SK-N-SH (cell line): ENCODE measurements at regions not wholly inside any gene's neighbourhood (a gene's known extent, or its start where the extent isn't known, plus 50 kb on each side); places are given as distances from the start of the nearest gene placed in this dataset.

ENCODE experiments used
- CTCF ChIA-PET: fragments of 300-600, 350-600 bp; formaldehyde crosslinking; extraction: SDS; loops from one replicate; lab custom pipeline; 2021; lab: Yijun Ruan, JAX
- POLR2A ChIA-PET: fragments of 350-600 bp; sonication (Branson Sonifier 250); formaldehyde crosslinking; extraction: SDS; loops from one replicate; lab custom pipeline; 2020; ENCODE audit warnings: antibody characterized with exemption, inconsistent platforms; lab: Yijun Ruan, JAX
- DNase-seq: peaks from one replicate; pipeline ENCODE4 v3.0.0; 2012
- H2AFZ ChIP-seq: fragments of 200-600 bp; sonication (generic); 2 replicates; pipeline ENCODE4 v1.8.1; 2016; ENCODE audit warnings: antibody characterized with exemption, mild to moderate bottlenecking, low read depth
- H3F3A ChIP-seq: fragments of 200-600 bp; sonication (generic); replicated peaks from 2 replicates; pipeline ENCODE3; 2016; ENCODE audit warnings: antibody characterized with exemption, mild to moderate bottlenecking; ENCODE audit not compliant: insufficient read depth
- H3K27ac ChIP-seq, 2 experiments: fragments of 200-500 bp in 1 of 2; fragments of 200-600 bp in 1 of 2; sonication (Bioruptor generic) in 1 of 2; sonication (generic), shearing (Covaris generic) in 1 of 2; 2 replicates each; pipeline versions ENCODE4 v1.5.1 to v1.6.1; 2014 to 2016; ENCODE audit warnings: low read depth in 2 of 2, inconsistent platforms in 1 of 2, low read length in 1 of 2, mild to moderate bottlenecking in 1 of 2, mixed read lengths in 1 of 2
- H3K27me3 ChIP-seq: fragments of 200-600 bp; sonication (generic), shearing (Covaris generic); 2 replicates; pipeline ENCODE4 v1.6.1; 2016; ENCODE audit warnings: mixed run types; ENCODE audit not compliant: insufficient read depth
- H3K36me3 ChIP-seq, 2 experiments: fragments of 200-500 bp in 1 of 2; fragments of 200-600 bp in 1 of 2; sonication (Bioruptor generic) in 1 of 2; sonication (generic) in 1 of 2; replicated peaks in 1 of 2; 2 replicates each; pipeline versions ENCODE3 to v1.5.1; 2014 to 2016; ENCODE audit warnings: low read length in 1 of 2, mild to moderate bottlenecking in 1 of 2; ENCODE audit not compliant: insufficient read depth in 2 of 2, control insufficient read depth in 1 of 2
- H3K4me1 ChIP-seq, 2 experiments: fragments of 200-500 bp in 1 of 2; fragments of 200-600 bp in 1 of 2; sonication (Bioruptor generic) in 1 of 2; sonication (generic), shearing (Covaris generic) in 1 of 2; 2 replicates each; pipeline versions ENCODE4 v1.5.1 to v1.6.1; 2014 to 2016; ENCODE audit warnings: low read depth in 1 of 2, low read length in 1 of 2, mixed run types in 1 of 2; ENCODE audit not compliant: insufficient read depth in 2 of 2, control insufficient read depth in 1 of 2
- H3K4me2 ChIP-seq: fragments of 200-600 bp; sonication (generic), shearing (Covaris generic); 2 replicates; pipeline ENCODE4 v1.6.1; 2017; ENCODE audit warnings: mixed run types
- H3K4me3 ChIP-seq, 2 experiments: fragments of 200-500 bp in 1 of 2; fragments of 200-600 bp in 1 of 2; sonication (Bioruptor generic) in 1 of 2; sonication (generic), shearing (Covaris generic) in 1 of 2; 2 replicates each; pipeline versions ENCODE4 v1.5.1 to v1.8.1; 2014 to 2016; ENCODE audit warnings: low read depth in 2 of 2, inconsistent platforms in 1 of 2, low read length in 1 of 2, mild to moderate bottlenecking in 1 of 2, mixed read lengths in 1 of 2, moderate library complexity in 1 of 2
- H3K79me2 ChIP-seq: fragments of 200-600 bp; sonication (generic); 2 replicates; pipeline ENCODE4 v1.8.1; 2017; ENCODE audit warnings: mild to moderate bottlenecking; ENCODE audit not compliant: insufficient read depth
- H3K9ac ChIP-seq: fragments of 200-600 bp; sonication (generic); 2 replicates; pipeline ENCODE4 v1.6.1; 2017; ENCODE audit warnings: mixed run types
- H3K9me2 ChIP-seq: fragments of 200-600 bp; sonication (generic); 2 replicates; pipeline ENCODE4 v1.6.1; 2017; ENCODE audit warnings: mixed run types
- H3K9me3 ChIP-seq: fragments of 200-600 bp; sonication (generic); 2 replicates; pipeline ENCODE4 v1.6.1; 2017; ENCODE audit warnings: mixed run types, mild to moderate bottlenecking, moderate library complexity
- H4K20me1 ChIP-seq: fragments of 200-600 bp; sonication (generic); 2 replicates; pipeline ENCODE4 v1.6.1; 2017; ENCODE audit warnings: mild to moderate bottlenecking, mixed run types; ENCODE audit not compliant: insufficient read depth
- ELF1 ChIP-seq: IDR thresholded peaks from 2 replicates; pipeline ENCODE4 v1.4.0; 2012
- FOSL2 ChIP-seq: IDR thresholded peaks from 2 replicates; pipeline ENCODE4 v1.4.0; 2012; ENCODE audit warnings: low read depth, mild to moderate bottlenecking, moderate library complexity, borderline replicate concordance
- FOXJ3 ChIP-seq: sonication (generic); formaldehyde crosslinking; IDR thresholded peaks from 2 replicates; pipeline ENCODE4 v1.5.1; 2020; ENCODE audit warnings: mild to moderate bottlenecking, missing genetic modification reagents
- FOXM1 ChIP-seq: IDR thresholded peaks from 2 replicates; pipeline ENCODE4 v1.4.0; 2012; ENCODE audit warnings: low read depth, mild to moderate bottlenecking
- GATA2 ChIP-seq: sonication (generic); formaldehyde crosslinking; IDR thresholded peaks from 2 replicates; pipeline ENCODE4 v1.5.0; 2020; ENCODE audit warnings: mild to moderate bottlenecking, missing genetic modification reagents
- MEF2A ChIP-seq: IDR thresholded peaks from 2 replicates; pipeline ENCODE4 v1.4.0; 2012; ENCODE audit warnings: low read depth, borderline replicate concordance
- NFIC ChIP-seq: IDR thresholded peaks from 2 replicates; pipeline ENCODE4 v1.4.0; 2012; ENCODE audit warnings: borderline replicate concordance
- NRF1 ChIP-seq: IDR thresholded peaks from 2 replicates; pipeline ENCODE4 v1.6.1; 2012; ENCODE audit warnings: low read depth, mild to moderate bottlenecking, low read length
- PBX3 ChIP-seq: IDR thresholded peaks from 2 replicates; pipeline ENCODE4; 2012
- RCOR1 ChIP-seq: fragments of 150-350 bp; IDR thresholded peaks from 2 replicates; pipeline ENCODE4 v1.6.1; 2017; ENCODE audit warnings: antibody characterized with exemption, low read length
- RFX5 ChIP-seq: IDR thresholded peaks from 2 replicates; pipeline ENCODE4 v1.6.1; 2012; ENCODE audit warnings: mild to moderate bottlenecking, improper control_type of control experiment, low read length
- RXRA ChIP-seq: IDR thresholded peaks from 2 replicates; pipeline ENCODE4 v1.4.0; 2012; ENCODE audit warnings: low read depth, mild to moderate bottlenecking, borderline replicate concordance
- SMC3 ChIP-seq: IDR thresholded peaks from 2 replicates; pipeline ENCODE4 v1.6.1; 2012; ENCODE audit warnings: low read depth, low read length, improper control_type of control experiment
- TAF1 ChIP-seq: IDR thresholded peaks from 2 replicates; pipeline ENCODE4 v1.6.1; 2012; ENCODE audit warnings: low read depth, mild to moderate bottlenecking, low read length, moderate library complexity, borderline replicate concordance
- TCF12 ChIP-seq: IDR thresholded peaks from 2 replicates; pipeline ENCODE4 v1.4.0; 2012
- TEAD4 ChIP-seq: IDR thresholded peaks from 2 replicates; pipeline ENCODE4 v1.4.0; 2012; ENCODE audit warnings: mild to moderate bottlenecking, borderline replicate concordance; ENCODE audit not compliant: insufficient read depth
- USF1 ChIP-seq: IDR thresholded peaks from 2 replicates; pipeline ENCODE4 v1.4.0; 2012; ENCODE audit warnings: low read depth, borderline replicate concordance
- USF2 ChIP-seq: fragments of 150-350 bp; IDR thresholded peaks from 2 replicates; pipeline ENCODE4 v1.6.1; 2017; ENCODE audit warnings: antibody characterized with exemption, low read length, low read depth, borderline replicate concordance
- YY1 ChIP-seq: IDR thresholded peaks from 2 replicates; pipeline ENCODE4 v1.4.0; 2012; ENCODE audit warnings: low read depth, mild to moderate bottlenecking
- WGBS: methylation state at CpG from one replicate; pipeline ENCODE4 v1.1.6; 2017; ENCODE audit warnings: low lambda C conversion rate; 5-methylcytosine and 5-hydroxymethylcytosine counted together

- DNase-seq: no peak
- Histone ChIP-seq H3K36me3 (no peaks in the 10 kb centered on the region), H3K9me2 (no peaks in the 10 kb centered on the region), H3K27me3 (no peaks in the 10 kb centered on the region), H3K79me2 (no peaks in the 10 kb centered on the region), H3K4me1 (no peaks in the 10 kb centered on the region), H3K4me2 (no peak overlapping the region), H2AFZ (no peak overlapping the region), H4K20me1 (no peaks in the 10 kb centered on the region), H3F3A (no peaks in the 10 kb centered on the region), H3K9ac (no peak overlapping the region), H3K9me3 (no peaks in the 10 kb centered on the region), H3K4me3 (no peak overlapping the region), H3K27ac (no peak overlapping the region)
- ChIA-PET CTCF (no interaction called here), POLR2A (no interaction called here)
- WGBS: 3% methylated on average over 1 of the region's 1 CpG
- TF ChIP-seq TCF12 (no peak), TAF1 (no peak), FOSL2 (no peak)
Observed at GRCh38 chrX:116618546-116618945, 155.8 kb upstream of the CT83 start.

GRCh38 chrX:116607776-116608175 is 145.0 kb upstream of the CT83 start:
- 0 out of 2 replicates have a peak, but pooled peaks cover 5% of the 10 kb centered on the region for H3K9me2 ChIP-seq

More at GRCh38 chrX:116607776-116608175, 145.0 kb upstream of the CT83 start:
- no peaks in the 10 kb centered on the region for H3K27me3 ChIP-seq
- no peaks in the 10 kb centered on the region for H3K79me2 ChIP-seq
- H3K4me3 ChIP-seq: no peak overlapping the region
- 0% methylated on average over 1 of the region's 1 CpG for WGBS
- no peak for DNase-seq
- no peak overlapping the region for H2AFZ ChIP-seq
- TF ChIP-seq FOXJ3 (CRISPR knock-in tag) (no peak), TCF12 (no peak), RFX5 (no peak), RXRA (no peak), MEF2A (no peak), ELF1 (no peak), RCOR1 (no peak), FOXM1 (no peak), PBX3 (no peak), NFIC (no peak), FOSL2 (no peak), YY1 (no peak), USF2 (no peak), USF1 (no peak), TEAD4 (no peak), NRF1 (no peak), GATA2 (CRISPR knock-in tag) (no peak), SMC3 (no peak)
- no peaks in the 10 kb centered on the region for H3K36me3 ChIP-seq
- no peaks in the 10 kb centered on the region for H4K20me1 ChIP-seq
- no peak overlapping the region for H3K9ac ChIP-seq
- H3K9me3 ChIP-seq: no peaks in the 10 kb centered on the region; the same call in 1 of the 2 replicates
- ChIA-PET CTCF (no interaction called here), POLR2A (no interaction called here)
- no peak overlapping the region for H3K27ac ChIP-seq
- no peaks in the 10 kb centered on the region for H3K4me1 ChIP-seq
- no peaks in the 10 kb centered on the region for H3F3A ChIP-seq
- H3K4me2 ChIP-seq: no peak overlapping the region
